ENCODE measurements at regions not wholly inside any gene's neighbourhood (a gene's known extent, or its start where the extent isn't known, plus 50 kb on each side); places are given as distances from the start of the nearest gene placed in this dataset.

DNA sequence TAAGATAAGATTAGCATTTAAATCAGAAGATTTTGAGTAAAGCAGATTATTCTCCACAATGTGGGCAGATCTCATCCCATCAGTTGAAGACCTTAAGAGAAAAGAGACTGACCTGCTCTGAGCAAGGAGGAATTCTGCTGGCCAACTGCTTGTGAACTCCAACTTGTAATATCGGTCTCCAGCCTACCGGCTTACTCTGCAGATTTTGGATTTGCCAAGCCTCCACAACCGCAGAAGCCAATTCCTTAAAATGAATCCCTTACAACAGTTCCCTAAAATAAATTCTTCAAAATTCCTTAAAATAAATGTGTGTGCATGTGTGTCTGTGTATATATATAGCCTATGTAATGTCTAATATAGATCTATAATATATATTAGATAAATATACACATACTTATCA lies 107.4 kb upstream of the KLF13 start:
- TF ChIP-seq ZNF311 (tag by site-specific recombination; IDR thresholded peaks at IDR 0.05; ENCODE audit: borderline replicate concordance) (no peak), ZBTB21 (tag by site-specific recombination; IDR thresholded peaks at IDR 0.05) (no peak), ZNF221 (tag by site-specific recombination; IDR thresholded peaks at IDR 0.05; ENCODE audit: borderline replicate concordance) (no peak), ZBTB8A (tag by site-specific recombination; IDR thresholded peaks at IDR 0.05) (no peak), ZNF155 (tag by site-specific recombination; IDR thresholded peaks at IDR 0.05) (no peak), ZNF2 (tag by site-specific recombination; IDR thresholded peaks at IDR 0.05) (no peak)
- TF ChIP-seq, protein P1, sequence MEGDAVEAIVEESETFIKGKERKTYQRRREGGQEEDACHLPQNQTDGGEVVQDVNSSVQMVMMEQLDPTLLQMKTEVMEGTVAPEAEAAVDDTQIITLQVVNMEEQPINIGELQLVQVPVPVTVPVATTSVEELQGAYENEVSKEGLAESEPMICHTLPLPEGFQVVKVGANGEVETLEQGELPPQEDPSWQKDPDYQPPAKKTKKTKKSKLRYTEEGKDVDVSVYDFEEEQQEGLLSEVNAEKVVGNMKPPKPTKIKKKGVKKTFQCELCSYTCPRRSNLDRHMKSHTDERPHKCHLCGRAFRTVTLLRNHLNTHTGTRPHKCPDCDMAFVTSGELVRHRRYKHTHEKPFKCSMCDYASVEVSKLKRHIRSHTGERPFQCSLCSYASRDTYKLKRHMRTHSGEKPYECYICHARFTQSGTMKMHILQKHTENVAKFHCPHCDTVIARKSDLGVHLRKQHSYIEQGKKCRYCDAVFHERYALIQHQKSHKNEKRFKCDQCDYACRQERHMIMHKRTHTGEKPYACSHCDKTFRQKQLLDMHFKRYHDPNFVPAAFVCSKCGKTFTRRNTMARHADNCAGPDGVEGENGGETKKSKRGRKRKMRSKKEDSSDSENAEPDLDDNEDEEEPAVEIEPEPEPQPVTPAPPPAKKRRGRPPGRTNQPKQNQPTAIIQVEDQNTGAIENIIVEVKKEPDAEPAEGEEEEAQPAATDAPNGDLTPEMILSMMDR (tag by site-specific recombination; IDR thresholded peaks at IDR 0.05): no peak
- TF ChIP-seq, protein P2, sequence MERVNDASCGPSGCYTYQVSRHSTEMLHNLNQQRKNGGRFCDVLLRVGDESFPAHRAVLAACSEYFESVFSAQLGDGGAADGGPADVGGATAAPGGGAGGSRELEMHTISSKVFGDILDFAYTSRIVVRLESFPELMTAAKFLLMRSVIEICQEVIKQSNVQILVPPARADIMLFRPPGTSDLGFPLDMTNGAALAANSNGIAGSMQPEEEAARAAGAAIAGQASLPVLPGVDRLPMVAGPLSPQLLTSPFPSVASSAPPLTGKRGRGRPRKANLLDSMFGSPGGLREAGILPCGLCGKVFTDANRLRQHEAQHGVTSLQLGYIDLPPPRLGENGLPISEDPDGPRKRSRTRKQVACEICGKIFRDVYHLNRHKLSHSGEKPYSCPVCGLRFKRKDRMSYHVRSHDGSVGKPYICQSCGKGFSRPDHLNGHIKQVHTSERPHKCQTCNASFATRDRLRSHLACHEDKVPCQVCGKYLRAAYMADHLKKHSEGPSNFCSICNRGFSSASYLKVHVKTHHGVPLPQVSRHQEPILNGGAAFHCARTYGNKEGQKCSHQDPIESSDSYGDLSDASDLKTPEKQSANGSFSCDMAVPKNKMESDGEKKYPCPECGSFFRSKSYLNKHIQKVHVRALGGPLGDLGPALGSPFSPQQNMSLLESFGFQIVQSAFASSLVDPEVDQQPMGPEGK (tag by site-specific recombination; IDR thresholded peaks at IDR 0.05): no peak
- TF ChIP-seq, protein P3, sequence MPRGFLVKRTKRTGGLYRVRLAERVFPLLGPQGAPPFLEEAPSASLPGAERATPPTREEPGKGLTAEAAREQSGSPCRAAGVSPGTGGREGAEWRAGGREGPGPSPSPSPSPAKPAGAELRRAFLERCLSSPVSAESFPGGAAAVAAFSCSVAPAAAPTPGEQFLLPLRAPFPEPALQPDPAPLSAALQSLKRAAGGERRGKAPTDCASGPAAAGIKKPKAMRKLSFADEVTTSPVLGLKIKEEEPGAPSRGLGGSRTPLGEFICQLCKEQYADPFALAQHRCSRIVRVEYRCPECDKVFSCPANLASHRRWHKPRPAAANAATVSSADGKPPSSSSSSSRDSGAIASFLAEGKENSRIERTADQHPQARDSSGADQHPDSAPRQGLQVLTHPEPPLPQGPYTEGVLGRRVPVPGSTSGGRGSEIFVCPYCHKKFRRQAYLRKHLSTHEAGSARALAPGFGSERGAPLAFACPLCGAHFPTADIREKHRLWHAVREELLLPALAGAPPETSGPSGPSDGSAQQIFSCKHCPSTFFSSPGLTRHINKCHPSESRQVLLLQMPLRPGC (tag by site-specific recombination; IDR thresholded peaks at IDR 0.05): no peak
